ENCODE measurements at regions not wholly inside any gene's neighbourhood (a gene's known extent, or its start where the extent isn't known, plus 50 kb on each side); places are given as distances from the start of the nearest gene placed in this dataset.

DNA sequence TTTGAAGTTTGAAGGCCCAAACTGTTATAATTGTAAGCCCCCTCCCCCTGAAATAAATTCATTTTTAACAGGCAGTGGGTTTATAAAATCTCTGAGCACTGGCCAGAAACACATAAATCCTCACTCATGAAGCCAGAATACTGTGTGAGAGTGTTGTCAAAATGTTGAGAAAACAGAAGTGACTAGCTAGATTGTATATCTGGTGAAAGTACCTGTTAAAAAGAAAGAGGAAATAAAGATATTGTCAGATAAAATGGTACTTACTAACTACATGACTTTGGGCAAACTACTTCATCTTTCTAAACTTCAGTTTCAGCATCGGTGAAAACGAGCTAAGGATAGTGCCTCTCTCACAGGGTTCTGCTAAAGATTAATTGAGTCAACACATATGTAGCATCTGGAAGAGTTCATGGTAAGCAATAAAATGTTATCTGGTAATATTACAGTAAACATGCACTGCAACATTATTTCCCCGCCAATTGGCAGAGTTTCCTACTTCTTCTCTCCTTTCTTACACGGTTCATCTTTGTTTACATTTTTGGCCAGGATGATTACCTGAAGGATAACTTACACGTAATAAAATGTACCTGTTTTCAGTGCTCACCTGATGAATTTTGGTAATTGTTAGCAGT lies 202.5 kb upstream of the CHRM2 start:
- no peak for DNase-seq (ENCODE audit: low read depth in 2 of 2)

DNA sequence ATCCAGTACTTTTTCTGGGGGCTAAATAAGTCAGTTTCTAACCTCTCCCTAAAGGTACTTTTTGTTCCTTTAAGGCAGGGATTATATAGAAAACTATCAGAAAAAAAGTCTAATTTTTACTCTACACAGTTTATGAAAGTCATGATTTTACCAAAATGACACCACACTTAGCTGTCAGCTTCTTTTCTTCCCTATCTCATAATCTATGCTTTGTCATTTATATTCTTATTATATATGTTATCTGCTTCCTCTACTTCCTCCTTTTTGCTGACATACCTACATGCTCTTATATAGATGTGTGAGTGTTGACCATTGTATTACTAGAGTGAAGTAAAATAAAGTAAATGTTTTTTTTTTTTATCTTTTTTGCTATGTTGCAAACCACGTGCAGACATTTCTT lies 203.9 kb upstream of the CHRM2 start:
- no peak for DNase-seq (ENCODE audit: low read depth in 2 of 2)

DNA sequence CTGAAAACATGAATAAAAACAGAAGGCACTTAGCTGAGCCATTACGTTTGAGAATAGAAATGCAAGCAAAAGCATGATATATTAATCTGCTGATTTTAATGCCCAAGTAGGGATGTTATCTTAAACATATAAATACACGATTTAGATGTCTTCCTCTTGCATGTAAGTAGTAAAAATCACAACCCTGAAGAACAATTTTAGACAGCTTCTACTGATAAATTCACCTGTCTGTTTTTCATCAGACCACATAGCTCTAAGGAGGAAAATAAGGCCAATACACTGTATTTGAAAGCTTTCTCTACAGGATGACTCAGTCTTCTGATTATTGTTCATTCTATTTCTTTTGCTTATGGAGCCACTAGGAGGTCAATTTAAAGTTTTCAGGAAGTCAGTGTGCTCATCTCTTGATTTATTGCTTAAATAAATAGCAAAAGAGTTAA lies 210.9 kb upstream of the CHRM2 start:
- no peak for DNase-seq (ENCODE audit: low read depth in 2 of 2)

DNA sequence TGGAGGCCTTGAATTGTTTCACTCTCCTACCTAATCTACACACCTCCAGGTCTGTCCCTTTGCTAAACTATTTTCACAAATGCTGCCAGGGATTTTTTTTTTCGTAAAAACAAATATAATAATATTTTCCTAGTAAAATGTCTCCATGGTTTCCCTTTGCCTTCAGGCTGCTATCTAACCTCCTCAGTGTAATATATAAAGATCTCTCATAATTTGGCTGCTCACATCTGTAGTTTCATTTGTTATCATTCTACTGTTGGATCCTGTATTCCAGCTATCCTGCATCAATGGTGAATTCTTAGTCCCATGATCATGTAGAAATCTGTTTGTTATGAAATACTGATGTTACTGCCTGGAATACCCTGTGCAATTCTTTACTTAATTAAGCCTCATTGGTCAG lies 211.9 kb upstream of the CHRM2 start:
- no peak for DNase-seq (ENCODE audit: low read depth in 2 of 2)

DNA sequence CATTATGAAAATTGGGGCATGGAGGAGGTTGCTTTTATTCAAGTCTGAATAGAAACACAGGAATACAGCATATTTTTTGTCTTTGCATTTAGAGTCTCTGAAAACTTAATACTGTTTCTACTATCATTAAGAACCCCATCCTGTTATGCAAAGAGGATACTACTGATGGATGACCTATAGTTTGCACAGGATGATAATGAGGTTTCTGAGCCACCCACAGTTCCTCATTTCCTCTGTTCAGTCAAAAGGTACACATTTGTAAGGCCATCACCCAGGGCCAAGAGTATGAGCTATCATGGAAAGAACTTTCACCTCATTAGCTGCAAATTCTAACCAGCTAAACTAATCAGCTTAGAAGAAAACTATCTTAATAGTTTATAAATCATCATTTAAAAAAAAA lies 213.0 kb upstream of the CHRM2 start:
- no peak for DNase-seq (ENCODE audit: low read depth in 2 of 2)

DNA sequence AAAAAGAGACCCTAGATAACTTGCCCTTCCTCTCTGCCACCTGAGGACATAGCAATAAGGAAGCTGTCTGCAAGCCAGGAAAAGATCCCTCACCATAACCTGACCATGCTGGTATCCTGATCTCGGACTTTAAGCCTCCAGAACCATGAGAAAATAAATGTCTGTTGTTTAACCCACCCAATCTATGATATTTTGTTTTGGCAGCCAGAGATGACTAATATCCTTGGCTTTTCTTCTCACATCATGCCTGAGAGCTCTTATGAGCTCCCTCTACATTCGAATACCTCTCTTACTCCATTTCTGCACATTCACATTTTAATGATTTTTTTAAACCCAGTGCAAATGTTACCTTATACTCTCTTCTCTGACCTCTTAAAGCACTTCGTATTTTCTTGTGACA lies 214.0 kb upstream of the CHRM2 start:
- no peak for DNase-seq (ENCODE audit: low read depth in 2 of 2)

DNA sequence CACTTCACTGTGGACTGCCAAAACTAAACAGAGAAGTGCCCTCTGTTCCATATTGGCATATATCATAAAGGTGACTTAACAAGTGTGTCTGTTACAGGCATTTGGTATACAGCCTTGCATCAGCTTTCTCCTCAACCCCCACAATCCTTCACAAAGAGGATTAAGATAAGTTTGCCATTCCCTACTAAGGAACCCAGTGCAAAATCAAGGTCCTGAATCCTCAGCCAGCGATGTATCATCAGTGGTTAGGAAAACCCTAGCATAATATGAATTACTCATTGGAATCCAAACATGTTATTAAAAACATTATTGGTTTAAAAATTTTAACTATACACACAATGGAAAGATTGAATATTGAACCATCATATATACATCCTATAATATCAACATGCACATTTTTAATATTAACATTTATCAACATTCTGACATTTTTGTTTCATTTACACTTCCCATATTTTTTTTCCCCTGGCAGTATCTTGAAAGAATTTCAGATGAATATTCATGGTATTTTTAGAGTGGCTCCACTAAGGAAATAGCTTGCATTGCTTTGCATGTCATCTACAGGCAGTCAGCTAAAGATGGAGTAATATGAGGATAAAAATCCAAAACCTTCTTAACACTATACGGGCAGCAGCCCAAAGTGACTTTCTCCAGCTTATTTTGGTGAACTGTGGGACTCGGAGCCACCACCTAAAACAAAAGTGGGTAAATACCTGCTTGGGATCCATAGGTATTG lies 215.6 kb upstream of the CHRM2 start:
- no peak for DNase-seq (ENCODE audit: low read depth in 2 of 2)

DNA sequence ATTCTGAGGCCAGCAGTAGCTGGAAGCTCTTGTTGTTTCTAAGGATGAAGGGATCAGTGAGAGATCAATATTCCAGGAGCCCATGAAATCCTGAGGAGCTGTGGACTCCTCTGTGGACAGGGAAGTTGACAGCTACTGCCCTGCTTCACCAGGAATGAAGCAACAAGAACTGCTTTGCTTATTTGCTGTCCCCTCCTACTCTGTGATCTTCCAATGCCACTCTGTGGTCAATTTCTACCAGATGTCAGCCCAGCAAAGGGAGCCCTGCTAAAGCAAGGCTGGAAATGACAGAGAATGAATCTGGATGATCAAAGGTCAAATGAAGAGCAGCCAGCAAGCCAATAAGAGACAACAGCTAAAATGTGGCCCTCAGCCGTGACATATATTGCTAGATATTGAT lies 227.5 kb upstream of the CHRM2 start:
- no peak for DNase-seq (ENCODE audit: low read depth in 2 of 2)

DNA sequence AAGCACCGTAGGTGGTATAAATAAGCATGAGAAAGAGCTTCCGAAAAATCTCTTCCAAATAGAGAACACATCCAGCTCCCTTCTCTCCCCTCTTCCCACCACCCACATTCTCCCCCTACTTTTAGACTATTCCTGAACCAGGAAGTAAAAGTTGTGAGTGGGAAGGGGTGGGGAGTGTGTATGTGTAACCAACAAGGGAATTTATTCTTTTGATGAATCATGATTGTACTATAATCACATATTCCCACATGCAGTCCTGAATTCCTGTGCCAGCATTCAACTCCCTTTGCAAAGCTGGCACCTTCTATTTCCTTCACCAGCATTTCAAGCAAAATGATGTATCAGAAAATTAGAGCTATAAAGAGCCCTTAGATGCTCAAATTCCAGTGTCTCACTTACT lies 230.6 kb upstream of the CHRM2 start:
- no peak for DNase-seq (ENCODE audit: low read depth in 2 of 2)

DNA sequence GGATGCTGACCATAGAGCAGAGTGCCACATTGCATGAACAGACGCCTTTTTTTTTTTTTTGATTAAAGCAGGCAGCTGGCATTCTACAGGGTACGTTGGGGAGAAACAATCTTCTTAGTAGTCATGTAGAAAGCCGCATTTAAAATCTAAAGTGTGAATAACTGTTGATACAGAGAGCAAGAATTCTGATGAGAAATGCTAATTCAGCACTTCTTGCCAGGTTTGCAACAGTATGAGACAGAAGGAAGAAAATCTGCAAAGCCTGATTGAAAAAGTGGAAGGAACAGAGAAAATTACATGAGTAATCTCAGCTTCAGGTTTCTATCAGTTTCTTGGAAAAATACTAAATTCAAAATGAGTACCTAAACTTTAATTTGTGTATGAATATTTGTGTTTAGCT lies 232.7 kb upstream of the CHRM2 start:
- DNase-seq (ENCODE audit: low read depth in 2 of 2) = no peak

DNA sequence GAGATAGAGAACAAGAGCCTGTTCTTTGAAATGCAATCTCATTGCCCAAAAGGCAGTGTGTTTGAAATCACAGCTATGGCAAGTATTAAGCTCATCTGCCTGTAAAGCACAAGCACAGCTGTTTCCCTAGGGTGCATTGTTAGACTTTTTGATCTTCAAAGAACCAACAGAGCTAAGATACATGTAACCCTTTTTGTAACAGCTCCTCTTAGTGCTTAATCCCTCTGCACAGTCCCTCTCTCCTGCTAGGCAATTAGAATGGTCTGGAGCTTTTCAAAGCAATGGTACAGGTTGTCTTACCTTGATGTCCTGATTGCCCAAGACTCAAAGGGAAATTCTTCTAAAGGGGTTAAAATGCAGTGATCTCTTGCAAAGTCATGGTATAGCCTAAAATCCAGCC lies 249.6 kb upstream of the CHRM2 start:
- no peak for DNase-seq (ENCODE audit: low read depth in 2 of 2)

DNA sequence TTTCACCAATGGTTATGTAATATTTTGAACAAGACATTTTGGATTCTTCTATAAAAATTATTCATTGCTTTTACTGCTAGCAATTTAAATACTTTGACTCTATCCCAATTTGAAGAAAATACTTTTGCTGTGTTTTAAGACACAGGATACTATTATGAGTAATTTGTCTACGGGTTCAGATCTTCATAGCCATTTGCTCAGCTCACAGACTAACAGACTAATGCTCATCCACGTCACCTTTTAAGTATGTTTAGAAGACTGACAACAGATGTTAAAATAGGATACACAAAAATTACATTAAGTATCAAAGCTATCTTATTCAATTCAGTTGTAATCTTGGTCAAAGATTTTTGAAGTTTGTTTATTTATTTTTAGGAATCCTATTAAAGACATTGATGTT lies 251.3 kb upstream of the CHRM2 start:
- DNase-seq (ENCODE audit: low read depth in 2 of 2) = no peak

DNA sequence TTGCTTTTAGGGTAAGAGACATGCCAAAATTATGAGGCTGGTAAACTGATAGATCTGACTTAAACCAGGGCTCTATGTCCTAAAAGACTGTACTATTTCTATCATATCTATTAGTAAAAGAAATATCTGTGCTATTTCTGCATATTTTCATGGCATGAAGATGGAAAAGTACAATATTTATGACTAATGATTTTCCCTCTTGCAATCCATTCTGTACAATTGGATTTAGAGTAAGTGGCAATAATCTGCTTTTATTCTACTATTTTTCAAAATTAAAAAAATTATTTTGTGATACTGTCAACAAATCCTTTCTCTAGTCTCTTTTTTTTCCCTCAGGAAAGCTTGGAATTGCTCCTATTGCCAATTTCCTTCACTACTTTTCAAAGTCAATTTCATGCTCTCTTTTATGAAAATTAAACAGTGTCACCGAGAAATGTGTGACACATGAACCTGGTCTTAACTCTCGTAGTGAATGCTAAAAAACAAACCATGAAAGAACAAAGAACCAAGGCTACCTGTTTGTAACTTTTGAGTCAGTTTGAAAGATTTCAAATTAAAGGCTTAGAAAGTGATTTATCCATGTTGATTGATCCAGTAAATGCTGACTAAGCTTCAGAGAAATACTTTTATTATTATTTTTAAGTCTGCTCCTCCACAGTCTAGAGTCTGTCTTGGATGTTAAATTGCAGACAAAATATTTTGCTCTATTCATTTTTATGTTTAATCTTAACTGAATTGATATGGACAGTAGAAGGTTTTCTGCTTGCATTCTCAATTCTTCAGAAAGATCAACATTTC lies 262.7 kb upstream of the CHRM2 start:
- DNase-seq (ENCODE audit: low read depth in 2 of 2) = no peak

DNA sequence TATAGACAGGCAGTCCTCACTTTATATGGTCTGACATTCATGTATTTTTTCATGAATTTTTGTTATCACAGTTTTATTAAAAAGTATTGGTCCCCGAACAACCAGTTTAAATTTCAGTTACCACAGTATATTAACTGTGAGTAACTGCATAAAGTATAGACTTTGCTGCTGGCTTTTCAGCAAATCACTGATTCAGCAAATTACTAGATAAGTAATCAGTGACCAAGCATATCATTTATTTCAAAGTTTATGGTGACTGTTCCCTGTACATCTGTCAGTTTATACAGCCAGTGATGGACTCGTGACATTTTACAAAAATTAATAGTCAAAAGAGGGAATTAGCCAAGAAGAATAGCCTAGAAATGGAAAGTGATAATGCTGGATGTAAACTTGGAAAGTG lies 266.7 kb upstream of the CHRM2 start:
- no peak for DNase-seq (ENCODE audit: low read depth in 2 of 2)

DNA sequence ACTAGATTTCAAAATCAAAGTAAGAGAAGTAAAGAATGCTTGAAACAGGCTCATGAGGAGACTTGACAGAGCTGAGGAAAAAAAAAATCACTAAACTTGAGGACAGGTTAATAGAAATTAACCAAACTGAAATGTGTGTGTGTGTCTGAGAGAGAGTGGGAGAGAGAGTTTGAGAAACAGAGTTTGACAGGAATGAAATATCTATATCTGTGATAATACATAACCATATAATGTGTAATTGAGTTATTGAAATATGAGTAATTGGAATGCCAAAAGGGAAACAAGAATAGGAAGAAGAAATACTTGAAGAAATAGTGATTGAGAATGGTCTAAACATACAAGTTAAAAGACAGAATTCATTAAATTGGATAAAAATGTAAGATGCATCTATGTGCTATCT lies 268.0 kb upstream of the CHRM2 start:
- no peak for DNase-seq (ENCODE audit: low read depth in 2 of 2)

DNA sequence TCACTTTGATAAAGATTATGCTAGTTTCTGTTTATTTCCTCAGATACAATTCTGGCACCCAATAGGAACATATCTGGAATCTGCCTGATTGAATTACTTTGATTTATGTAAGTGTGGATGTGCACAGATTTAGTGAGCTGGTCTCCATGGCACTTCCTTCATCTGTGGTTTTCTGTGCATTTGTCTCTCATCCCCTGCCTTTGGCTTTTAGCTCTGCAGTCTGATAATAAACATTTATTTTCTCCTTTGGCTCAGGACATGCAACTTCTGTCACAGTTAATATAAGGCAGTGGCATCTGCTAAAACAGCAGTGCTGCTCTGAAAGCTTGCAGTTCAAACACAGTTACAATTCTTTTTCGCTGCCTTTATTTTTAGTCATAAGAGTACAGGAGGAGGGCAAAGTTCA lies 273.7 kb upstream of the CHRM2 start:
- no peak for DNase-seq (ENCODE audit: low read depth in 2 of 2)

DNA sequence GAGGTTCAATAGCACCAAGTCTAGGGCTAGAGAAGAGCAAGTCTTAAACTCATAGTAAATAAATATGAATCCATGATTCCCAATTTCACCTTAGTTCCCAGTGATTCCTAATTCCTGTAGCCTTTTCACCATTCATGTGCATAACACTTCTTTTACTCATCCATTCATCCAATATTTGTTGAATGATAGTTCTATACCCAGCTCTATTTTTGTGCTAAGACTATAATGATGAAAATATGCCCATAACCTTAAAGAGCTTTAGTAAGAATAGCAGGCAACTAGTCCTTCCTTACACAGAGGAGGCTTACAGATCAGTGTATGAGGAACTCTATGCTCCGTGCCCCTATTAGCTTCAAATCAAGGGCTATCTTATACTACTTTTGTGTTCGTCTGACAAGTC lies 280.2 kb upstream of the CHRM2 start:
- DNase-seq (ENCODE audit: low read depth in 2 of 2) = no peak

DNA sequence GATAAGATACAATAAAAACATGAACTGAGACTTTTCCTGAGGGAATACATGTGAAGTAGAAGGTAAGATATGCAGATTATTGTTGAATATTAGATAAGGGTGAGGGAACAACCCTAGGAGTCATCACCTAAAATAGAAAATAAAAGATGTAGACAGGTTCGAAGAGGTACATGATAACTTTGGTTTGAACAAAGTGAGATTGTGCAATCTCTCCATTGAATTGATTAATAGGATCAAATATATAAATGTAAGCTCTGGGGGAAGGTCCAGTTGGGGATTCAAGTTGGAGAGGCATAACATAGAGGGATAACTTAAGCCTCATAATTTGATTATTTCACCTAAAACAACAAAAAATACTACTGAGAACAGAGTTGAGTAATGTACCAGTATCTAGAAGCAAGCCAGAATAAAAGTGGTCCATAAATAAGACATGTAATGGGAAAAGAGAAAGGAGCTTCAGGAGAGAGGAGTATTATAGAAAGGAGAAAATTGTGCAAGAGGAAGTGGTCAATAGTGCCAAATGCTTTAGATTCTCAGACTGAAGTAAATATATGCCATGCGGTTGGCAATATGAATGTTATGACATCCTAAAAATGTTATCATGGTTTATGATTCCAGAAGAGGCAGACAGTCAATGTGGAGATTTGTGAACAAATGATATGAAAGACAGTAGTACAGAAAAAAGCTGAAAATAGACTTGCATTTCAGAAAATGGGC lies 282.3 kb upstream of the CHRM2 start:
- no peak for DNase-seq (ENCODE audit: low read depth in 2 of 2)

DNA sequence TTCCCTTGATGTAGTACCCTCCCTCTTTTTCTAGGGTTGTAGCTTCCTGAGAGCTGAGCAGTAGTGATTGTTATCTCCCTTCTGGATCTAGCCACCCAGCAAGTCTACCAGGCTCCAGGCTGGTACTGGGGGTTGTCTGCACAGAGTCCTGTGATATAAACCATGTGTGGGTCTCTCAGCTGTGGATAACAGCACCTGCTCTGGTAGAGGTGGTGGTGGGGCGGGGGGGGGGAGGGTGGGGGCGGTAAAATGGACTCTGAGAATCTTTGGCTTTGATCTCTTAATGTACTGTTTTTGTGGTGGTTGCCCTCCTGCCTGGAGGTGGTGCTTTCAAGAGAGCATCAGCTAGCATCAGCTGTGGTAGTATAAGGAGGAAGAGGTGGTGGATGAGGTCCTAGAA lies 302.0 kb upstream of the CHRM2 start:
- no peak for DNase-seq (ENCODE audit: low read depth in 2 of 2)

DNA sequence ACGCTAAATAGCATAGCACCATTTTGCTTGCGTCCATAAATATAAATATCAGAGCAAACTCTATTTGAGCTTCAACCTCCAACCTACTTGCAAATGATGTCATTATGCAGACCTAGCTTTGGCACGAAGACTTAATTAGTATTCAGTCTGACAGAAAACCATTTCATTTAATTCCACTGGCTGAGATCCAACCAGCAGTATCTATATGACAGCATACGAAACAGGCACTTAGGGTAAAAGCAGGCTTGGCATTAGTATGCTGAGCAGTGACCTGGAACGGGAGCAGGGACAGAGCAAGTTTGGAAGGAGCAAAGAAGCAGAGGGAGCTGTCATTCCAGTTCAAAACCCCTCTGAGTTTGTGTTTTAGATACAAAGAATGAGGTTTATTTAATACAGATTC lies 312.5 kb upstream of the CHRM2 start:
- no peak for DNase-seq (ENCODE audit: low read depth in 2 of 2)

DNA sequence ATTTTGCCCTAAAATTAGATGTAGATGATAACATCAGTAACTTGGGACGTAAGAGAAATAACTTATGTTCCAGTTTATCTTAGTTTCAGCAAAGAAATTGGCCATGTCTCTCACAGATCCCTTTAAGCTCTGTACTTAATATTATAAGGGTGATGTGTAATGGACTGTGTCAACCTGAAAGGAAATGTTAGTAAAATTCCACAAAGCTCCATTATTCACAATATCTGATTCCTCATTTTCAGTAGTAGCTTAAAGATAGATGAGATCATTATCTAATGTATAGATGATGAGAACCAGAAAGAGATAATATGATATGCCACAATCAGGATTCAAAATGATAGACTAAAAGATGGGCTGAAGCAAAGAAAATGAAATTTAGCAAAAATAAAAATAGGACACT lies 316.8 kb upstream of the CHRM2 start:
- DNase-seq (ENCODE audit: low read depth in 2 of 2) = no peak

DNA sequence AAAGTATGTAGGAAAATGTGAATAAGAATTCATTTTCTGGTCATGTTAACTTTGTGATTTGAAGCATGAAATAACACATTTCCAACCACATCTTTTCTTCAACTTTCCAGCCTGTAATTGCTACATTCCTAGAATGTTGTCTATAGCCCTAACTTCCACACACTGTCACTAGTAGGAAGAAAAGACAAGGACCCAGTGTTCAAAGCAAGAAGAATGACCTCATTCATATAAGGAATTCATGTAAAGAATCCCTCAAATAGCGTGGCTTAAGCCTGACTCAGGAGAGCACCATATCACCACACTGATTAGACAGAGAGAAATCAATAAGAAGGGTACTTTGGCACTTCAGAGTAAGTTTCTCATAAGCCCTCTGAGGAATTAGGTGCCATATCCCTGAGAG lies 318.7 kb upstream of the CHRM2 start:
- no peak for DNase-seq (ENCODE audit: low read depth in 2 of 2)
